Ascending aorta (tissue), 2 donors: ENCODE measurements at regions not wholly inside any gene's neighbourhood (a gene's known extent, or its start where the extent isn't known, plus 50 kb on each side); places are given as distances from the start of the nearest gene placed in this dataset.

ENCODE experiments used
- DNase-seq, 2 donors: peaks; one replicate each; pipeline ENCODE4 v3.0.0-alpha.2; 2019; ENCODE audit warnings: low spot score in 2 of 2
- H3K27ac ChIP-seq, 2 donors: fragments of 200-600 bp; sonication (generic); one replicate each; pipeline ENCODE4 v1.5.1; 2016 to 2017; ENCODE audit warnings: mild to moderate bottlenecking in 1 of 2
- H3K27me3 ChIP-seq: fragments of 200-600 bp; sonication (generic); one replicate; pipeline ENCODE4 v1.5.1; 2017
- H3K36me3 ChIP-seq, 2 donors: fragments of 200-600 bp; sonication (generic); one replicate each; pipeline ENCODE4 v1.5.1; 2016
- H3K4me1 ChIP-seq, 2 donors: fragments of 200-600 bp; sonication (generic); one replicate each; pipeline ENCODE4 v1.5.1; 2016 to 2017; ENCODE audit warnings: mild to moderate bottlenecking in 1 of 2
- H3K4me3 ChIP-seq, 2 donors: fragments of 200-600 bp; sonication (generic); one replicate each; pipeline ENCODE4 v1.5.1; 2016 to 2017; ENCODE audit warnings: mild to moderate bottlenecking in 1 of 2
- H3K9me3 ChIP-seq, 2 donors: fragments of 200-600 bp; sonication (generic); one replicate each; pipeline ENCODE4 v1.5.1; 2016
- intact Hi-C: fragments of 100-400 bp; cut with DNase I; formaldehyde crosslinking; loops from one replicate; pipeline ENCODE4 v1.15.1; 2023
- TF ChIP-seq, protein P1 (sequence below), 3 experiments: fragments of 200-600 bp in 2 of 3; fragments of 450-650 bp in 1 of 3; sonication (generic) in 2 of 3; IDR thresholded peaks; one replicate each; pipeline ENCODE4 v1.5.1; 2016 to 2019; ENCODE audit warnings: antibody characterized with exemption in 3 of 3, mild to moderate bottlenecking in 1 of 3, moderate library complexity in 1 of 3

DNA sequence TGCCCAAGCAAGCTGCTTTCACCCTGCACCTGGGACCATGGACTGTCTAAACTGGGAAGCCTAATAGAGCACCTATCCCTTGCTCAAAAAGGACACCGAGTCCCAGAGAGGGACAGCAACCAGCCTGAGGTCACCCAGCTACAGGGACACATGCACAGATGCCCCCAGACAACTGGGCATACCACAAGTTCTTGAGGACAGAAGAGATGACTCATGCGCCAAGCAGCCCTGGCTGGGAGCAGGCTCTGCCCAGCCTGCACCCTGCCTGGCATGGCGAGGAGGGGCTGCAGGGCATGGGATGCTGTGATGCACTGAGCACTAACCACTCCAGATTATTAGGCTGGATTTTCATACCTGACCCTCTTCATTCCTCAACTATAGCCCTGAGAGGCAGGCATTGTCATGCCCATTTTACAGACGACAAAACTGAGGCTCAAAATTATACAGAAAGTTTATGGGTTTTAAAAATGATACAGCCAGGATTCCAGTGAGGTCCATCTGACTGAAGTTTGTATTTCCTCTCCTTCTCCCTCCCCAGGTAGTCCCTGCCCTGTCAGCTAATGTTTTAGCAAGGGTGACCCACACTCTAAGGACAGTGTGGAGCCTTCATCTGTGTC is 289.3 kb upstream of the ZMIZ1 start:
- no peaks in the 10 kb centered on the region for H3K9me3 ChIP-seq
- TF ChIP-seq, protein P1, sequence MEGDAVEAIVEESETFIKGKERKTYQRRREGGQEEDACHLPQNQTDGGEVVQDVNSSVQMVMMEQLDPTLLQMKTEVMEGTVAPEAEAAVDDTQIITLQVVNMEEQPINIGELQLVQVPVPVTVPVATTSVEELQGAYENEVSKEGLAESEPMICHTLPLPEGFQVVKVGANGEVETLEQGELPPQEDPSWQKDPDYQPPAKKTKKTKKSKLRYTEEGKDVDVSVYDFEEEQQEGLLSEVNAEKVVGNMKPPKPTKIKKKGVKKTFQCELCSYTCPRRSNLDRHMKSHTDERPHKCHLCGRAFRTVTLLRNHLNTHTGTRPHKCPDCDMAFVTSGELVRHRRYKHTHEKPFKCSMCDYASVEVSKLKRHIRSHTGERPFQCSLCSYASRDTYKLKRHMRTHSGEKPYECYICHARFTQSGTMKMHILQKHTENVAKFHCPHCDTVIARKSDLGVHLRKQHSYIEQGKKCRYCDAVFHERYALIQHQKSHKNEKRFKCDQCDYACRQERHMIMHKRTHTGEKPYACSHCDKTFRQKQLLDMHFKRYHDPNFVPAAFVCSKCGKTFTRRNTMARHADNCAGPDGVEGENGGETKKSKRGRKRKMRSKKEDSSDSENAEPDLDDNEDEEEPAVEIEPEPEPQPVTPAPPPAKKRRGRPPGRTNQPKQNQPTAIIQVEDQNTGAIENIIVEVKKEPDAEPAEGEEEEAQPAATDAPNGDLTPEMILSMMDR (IDR thresholded peaks at IDR 0.05) = no peak
- intact Hi-C loops = no loop called here
- no peak for DNase-seq
- H3K4me1 ChIP-seq = peaks cover 8 to 31% of the 10 kb centered on the region in 2 donors
- H3K4me3 ChIP-seq = no peak overlapping the region
- no peaks in the 10 kb centered on the region for H3K27me3 ChIP-seq
- H3K36me3 ChIP-seq = no peaks in the 10 kb centered on the region
- H3K27ac ChIP-seq = peak overlapping the region in 1 of 2 donors; percentile 78

DNA sequence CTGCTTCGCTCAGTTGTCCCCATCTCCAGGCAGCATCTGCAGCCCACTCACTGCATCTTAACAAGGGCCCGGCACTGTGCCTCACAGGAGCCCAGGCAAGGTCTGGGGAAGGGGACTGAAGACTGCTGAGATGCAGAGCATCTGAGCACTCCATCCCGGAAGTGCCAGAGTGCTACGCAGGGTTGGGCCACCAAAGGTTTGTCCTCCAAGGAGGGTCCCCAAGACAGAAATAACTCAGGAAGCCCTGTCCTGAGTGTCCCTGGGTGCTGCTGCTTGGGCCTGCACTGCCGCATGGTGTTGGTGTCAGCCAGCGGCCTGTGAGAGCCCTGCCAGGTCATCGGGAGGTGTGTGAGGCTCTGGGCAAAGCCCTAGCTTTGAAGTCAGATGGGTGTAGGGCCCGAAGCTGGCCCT is 288.2 kb upstream of the ZMIZ1 start:
- H3K4me1 ChIP-seq = peaks cover 8 to 32% of the 10 kb centered on the region in 2 donors
- H3K27me3 ChIP-seq = no peaks in the 10 kb centered on the region
- H3K27ac ChIP-seq = peak overlapping the region in 1 of 2 donors; percentile 78
- intact Hi-C loops = loop anchor here (10.0 kb wide), 1 partner anchor 414 kb away; no protein-coding TSS in a partner anchor
- no peak for DNase-seq
- H3K9me3 ChIP-seq = no peaks in the 10 kb centered on the region
- TF ChIP-seq, protein P1 (IDR thresholded peaks at IDR 0.05) = no peak
- no peak overlapping the region for H3K4me3 ChIP-seq
- H3K36me3 ChIP-seq = no peaks in the 10 kb centered on the region

DNA sequence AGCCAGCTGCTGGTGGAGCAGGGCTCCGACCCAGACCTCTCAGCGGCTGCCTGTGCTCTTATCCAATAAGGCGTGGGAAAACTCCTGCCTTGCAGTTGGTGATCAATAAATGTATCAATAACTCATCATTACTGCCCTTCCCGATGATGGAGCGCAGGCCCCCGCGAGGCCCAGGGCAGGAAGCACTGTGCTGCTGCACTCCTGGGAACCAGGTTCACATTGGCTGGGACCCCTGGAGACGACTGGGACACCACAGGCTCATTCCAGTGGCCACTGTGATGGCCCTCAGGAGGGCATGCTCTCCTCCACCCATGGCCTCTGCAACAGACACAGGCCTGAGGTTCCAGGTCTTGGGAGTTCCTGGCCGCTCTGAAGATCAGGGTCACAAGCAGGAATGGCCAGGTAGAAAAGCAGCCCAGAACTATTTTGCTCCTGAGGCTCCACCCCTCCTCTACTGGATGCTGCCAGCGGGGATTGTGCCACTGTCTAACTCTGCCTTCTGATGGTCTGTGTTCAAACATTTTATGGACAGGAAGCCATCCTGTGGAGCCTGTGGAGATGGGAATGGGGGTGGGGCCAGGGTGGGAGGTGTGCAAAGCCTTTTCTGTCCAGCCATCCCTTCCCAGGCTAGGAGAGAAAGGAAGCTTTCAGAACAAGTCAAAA is 287.4 kb upstream of the ZMIZ1 start:
- no peak overlapping the region for H3K27ac ChIP-seq
- H3K4me1 ChIP-seq = peaks cover 8 to 29% of the 10 kb centered on the region in 2 donors
- intact Hi-C loops = loop anchor here (10.0 kb wide), 1 partner anchor 413 kb away; no protein-coding TSS in a partner anchor
- no peaks in the 10 kb centered on the region for H3K36me3 ChIP-seq
- H3K4me3 ChIP-seq = no peak overlapping the region
- no peaks in the 10 kb centered on the region for H3K9me3 ChIP-seq
- H3K27me3 ChIP-seq = no peaks in the 10 kb centered on the region
- TF ChIP-seq, protein P1 (IDR thresholded peaks at IDR 0.05) = no peak
- no peak for DNase-seq

DNA sequence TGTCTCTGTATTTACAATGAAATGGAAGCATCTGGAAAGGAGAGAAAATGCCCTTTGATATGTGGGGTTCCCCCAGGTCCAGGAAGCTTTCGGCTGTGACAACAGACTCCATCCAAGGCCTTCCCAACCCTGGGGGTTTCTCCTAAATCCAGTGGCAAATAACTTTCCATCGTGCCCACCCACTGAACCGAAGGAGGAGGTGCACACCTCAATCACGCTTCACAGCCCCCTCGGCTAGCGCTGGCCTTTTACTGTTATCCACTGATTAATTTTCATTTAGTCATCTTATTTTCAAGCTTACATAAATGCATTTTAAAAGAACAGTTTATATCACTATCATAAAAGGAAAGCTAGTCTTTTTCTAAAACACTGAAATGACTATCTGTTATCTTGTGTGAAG is 286.8 kb upstream of the ZMIZ1 start:
- H3K36me3 ChIP-seq = no peaks in the 10 kb centered on the region
- no peaks in the 10 kb centered on the region for H3K9me3 ChIP-seq
- intact Hi-C loops = loop anchor here (10.0 kb wide), 1 partner anchor 413 kb away; no protein-coding TSS in a partner anchor
- no peaks in the 10 kb centered on the region for H3K27me3 ChIP-seq
- peaks cover 8 to 28% of the 10 kb centered on the region in 2 donors for H3K4me1 ChIP-seq
- H3K4me3 ChIP-seq = no peak overlapping the region
- no peak overlapping the region for H3K27ac ChIP-seq
- TF ChIP-seq, protein P1 (IDR thresholded peaks at IDR 0.05) = no peak
- DNase-seq = no peak

DNA sequence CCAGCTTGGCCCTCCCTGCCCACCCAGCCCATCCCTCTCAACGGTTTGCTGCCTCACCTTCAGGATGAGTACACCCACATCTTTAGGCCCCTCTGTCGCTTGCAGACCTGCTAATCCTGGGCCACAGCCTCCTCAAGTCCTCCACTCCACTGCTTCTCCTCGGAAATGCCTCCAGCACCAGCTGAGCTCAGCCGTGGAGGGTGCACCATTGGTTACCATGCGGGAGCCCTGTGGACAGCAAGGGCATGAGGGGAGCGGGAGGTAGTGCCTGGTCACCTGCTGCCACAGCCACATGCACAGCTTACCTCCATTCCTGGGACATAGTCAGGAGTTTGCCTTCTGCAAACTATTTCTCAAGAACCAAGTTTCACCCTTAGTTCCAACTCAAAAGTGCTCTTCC is 286.3 kb upstream of the ZMIZ1 start:
- peaks cover 3 to 28% of the 10 kb centered on the region in 2 donors for H3K4me1 ChIP-seq
- no peak for DNase-seq
- H3K9me3 ChIP-seq = no peaks in the 10 kb centered on the region
- TF ChIP-seq, protein P1 (IDR thresholded peaks at IDR 0.05) = no peak
- H3K27me3 ChIP-seq = no peaks in the 10 kb centered on the region
- no peaks in the 10 kb centered on the region for H3K36me3 ChIP-seq
- H3K4me3 ChIP-seq = no peak overlapping the region
- intact Hi-C loops = loop anchor here (10.0 kb wide), 1 partner anchor 412 kb away; no protein-coding TSS in a partner anchor
- H3K27ac ChIP-seq = no peak overlapping the region
